HG03280 (cell line): ENCODE measurements at regions not wholly inside any gene's neighbourhood (a gene's known extent, or its start where the extent isn't known, plus 50 kb on each side); places are given as distances from the start of the nearest gene placed in this dataset.
"Not testable (repeated sequence)": the region's sequence is repeated elsewhere in the genome, so short reads cannot be mapped to it uniquely, and the experiment has no call there.

ENCODE experiments used
- ATAC-seq: cut with Tn5 transposase; IDR thresholded peaks from one replicate; pipeline ENCODE4 v1.9.1; 2021; ENCODE audit warnings: mild to moderate bottlenecking, moderate library complexity; ENCODE audit not compliant: unreplicated experiment

- no peak for ATAC-seq
Measured at GRCh38 chr5:21613971-21614488, 1239.1 kb downstream of the CDH12 start.

- ATAC-seq = no peak
Measured at GRCh38 chr5:21603796-21604195, 1249.3 kb downstream of the CDH12 start.

DNA sequence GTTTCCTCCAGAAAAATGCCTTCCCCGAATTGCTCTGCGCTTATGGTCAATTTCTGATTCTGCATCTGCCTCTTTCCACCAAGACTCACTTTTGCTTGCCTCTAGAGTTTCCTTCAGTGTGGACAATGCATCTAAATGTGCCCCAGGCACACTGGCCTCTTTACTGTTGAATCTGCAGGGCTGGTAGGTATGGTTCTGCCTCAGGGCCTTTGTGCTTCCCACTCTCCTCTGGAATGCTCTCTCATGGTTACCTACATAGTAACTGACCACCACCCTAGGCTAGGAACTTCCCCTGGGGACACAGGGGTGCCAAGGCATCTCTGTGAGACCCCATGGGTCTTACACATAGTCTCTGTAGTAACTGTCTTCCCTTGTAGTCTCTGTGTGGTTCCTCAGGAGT lies 1258.6 kb downstream of the CDH12 start:
- ATAC-seq = no peak

- no peak for ATAC-seq
Measured at GRCh38 chr5:21593261-21593660, 1259.9 kb downstream of the CDH12 start.

GRCh38 chr5:21581508-21581907 lies 1271.6 kb downstream of the CDH12 start:
- no peak for ATAC-seq

DNA sequence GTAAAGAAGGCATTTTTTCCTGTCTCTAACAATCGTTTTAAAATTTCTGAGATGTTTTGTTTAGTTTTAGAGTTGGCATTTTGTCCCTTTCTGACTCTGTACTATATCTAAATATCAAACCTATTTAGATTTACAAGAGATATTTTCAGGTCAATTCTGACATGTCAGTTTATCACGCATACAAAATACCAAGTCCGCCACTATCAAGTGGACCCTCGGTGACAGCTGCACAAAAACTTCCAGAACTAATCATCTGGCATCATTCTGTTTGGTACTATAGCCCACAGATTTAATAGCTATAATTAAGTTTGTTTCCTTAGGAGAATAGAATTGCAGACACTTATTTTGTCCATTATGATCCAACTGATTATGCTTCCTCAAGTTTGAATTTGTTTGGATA lies 1278.2 kb downstream of the CDH12 start:
- no peak for ATAC-seq

DNA sequence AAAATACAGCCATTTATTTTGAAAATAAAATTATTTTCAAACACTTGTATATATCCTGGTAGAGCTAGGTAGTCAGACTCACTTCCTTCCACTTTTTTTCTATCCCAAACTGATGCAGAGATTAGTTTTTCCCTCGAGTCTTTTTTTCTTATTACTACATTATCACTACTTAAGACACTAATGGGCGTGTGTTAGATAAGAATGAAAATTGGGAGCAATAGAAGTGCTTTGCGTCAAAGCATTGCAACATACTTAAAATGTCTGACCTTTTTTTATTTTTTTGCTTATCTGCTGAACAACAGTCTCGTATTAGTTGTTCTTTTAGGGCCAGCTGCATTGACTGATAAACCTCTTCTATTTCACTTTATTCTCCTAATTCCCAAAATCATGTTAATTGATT lies 1278.7 kb downstream of the CDH12 start:
- ATAC-seq = no peak

DNA sequence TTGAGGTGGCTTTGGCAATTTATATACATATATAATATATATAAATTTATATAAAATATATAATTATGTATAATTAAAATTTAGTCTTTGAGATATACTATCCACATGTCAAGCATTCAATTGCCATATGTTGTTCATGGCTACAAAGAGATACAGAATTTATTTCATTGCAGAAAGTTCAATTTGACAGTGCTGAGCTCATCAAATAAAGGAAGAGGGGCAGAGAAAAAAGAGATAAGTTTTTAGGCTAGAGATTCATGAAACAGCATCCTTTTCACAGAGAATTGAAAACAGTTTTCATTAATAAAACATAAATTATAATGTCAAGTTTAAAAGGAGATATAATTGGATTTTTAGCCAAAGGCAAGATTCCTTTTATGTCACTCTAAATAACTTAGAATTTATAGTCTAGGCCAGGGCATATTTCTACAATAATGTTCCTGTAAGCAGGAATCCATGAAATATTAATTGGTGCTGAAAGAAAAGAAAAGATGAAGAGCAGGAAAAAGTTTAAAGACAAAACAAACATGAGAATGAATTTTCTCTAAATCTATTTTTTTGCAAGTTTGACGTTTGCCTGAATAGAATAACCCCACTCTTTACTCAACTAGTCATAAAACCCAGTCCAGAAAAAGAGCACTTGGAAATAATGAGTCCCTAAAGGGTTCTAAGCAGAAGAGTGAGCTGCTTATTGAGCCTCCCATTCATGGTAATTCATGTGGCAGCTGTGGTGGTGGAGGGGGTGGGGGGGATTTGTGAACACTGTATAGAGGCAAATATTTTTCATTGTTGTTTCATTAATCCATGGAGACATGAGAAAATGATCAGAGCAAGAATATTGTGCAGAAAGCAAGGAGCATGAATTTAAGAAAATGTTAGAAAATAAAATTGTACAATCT lies 1279.5 kb downstream of the CDH12 start:
- ATAC-seq = no peak

DNA sequence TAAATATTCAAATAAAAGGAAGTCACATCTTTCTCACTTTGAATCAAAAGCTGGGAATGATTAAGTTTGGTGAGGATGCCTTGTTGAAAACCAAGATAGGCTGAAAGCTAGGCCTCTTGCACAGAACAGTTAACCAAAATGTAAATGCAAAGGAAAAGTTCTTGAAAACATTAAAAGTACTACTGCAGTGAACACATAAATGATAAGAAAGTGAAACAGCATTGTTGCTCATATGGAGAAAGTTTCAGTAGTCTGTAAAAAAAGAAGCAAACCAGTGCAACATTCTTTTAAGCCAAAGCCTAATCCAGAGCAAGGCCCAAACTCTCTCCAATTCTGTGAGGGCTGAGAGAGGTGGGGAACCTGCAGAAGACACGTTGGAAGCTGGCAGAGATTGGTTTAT lies 1281.9 kb downstream of the CDH12 start:
- ATAC-seq = not testable (repeated sequence)

GRCh38 chr5:21559109-21559508 lies 1294.0 kb downstream of the CDH12 start:
- ATAC-seq = not testable (repeated sequence)

DNA sequence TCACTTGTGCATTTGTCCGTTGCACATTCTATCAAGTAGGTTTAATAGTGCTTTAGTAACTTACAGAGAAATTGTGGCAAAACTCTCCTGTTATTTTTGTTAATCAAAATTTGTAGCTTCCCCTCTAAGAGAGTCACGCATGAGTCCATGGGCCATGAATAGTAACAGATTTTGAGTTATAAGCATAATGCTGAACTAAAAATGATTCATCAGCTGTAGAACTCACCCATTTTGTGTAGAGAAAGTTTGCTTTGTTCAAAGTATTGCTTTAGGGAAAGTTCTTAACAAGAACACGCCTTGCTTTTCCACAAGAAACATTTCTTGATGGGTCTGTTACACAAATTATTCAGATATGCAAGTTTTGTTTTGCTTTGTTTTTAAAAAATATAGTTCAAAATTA lies 1300.9 kb downstream of the CDH12 start:
- ATAC-seq = not testable (repeated sequence)

GRCh38 chr5:21550916-21551315 lies 1302.2 kb downstream of the CDH12 start:
- ATAC-seq = not testable (repeated sequence)

GRCh38 chr5:21547656-21548055 lies 1305.5 kb downstream of the CDH12 start:
- ATAC-seq = not testable (repeated sequence)

- not testable (repeated sequence) for ATAC-seq
Measured at GRCh38 chr5:21535114-21535513, 1318.0 kb downstream of the CDH12 start.

DNA sequence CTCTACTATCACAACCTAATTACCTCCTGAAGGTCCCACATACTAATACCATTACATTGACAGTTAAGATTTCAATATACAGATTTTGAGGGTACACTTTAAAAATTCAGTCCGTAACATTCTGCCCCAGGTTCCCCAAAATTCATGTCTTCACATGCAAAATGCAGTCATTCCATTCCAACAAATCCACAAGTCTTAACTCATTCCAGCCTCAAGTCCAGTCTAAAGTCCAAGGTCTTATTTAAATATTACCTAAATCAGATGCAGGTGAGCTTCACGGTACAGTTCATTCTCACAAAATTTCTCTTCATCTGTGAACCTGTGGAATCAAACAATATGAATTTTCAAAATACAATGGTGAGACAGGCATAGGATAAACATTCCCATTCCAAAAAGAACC lies 1332.0 kb downstream of the CDH12 start:
- ATAC-seq = not testable (repeated sequence)

- not testable (repeated sequence) for ATAC-seq
Measured at GRCh38 chr5:21496926-21497325, 1356.2 kb downstream of the CDH12 start.

- not testable (repeated sequence) for ATAC-seq
Measured at GRCh38 chr5:21496056-21496455, 1357.1 kb downstream of the CDH12 start.

- not testable (repeated sequence) for ATAC-seq
Measured at GRCh38 chr5:21495235-21495634, 1357.9 kb downstream of the CDH12 start.

- ATAC-seq = not testable (repeated sequence)
Measured at GRCh38 chr5:21494033-21494432, 1359.1 kb downstream of the CDH12 start.

DNA sequence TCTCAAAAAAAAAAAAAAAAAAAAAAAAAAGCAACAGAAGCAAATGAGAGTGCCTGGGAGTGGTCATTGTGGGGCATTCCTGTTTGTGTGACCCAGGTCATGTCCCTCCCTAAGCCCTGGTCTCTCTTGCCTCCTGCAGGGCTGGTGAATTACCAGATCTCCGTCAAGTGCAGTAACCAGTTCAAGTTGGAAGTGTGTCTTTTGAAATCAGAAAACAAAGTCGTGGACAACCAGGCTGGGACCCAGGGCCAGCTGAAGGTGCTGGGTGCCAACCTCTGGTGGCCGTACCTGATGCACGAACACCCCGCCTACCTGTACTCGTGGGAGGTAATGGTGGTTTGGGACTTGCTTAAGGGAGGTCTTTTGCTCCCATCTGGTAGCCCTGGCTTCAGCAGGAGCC lies 1362.0 kb downstream of the CDH12 start:
- not testable (repeated sequence) for ATAC-seq

- not testable (repeated sequence) for ATAC-seq
Measured at GRCh38 chr5:21488828-21489227, 1364.3 kb downstream of the CDH12 start.

DNA sequence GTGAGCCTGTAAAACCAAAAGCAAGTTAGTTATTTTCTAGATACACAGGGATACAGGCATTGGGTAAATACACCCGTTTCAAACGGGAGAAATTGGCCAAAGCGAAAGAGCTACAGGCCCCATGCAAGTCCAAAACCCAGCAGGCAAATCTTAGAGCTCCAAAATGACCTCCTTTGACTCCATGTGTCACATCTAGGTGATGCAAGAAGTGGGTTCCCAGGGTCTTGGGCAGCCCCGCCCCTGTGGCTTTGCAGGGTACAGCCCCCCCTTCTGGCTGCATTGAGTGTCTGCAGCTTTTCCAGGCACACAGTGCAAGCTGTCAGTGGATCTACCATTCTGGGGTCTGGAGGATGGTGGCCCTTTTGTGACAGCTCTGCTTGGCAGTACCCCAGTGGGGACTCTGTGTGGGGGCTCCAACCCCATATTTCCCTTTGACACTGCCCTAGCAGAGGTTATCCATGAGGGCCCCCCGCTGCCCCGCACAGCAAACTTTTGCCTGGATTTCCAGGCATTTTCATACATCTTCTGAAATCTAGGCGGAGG lies 1367.6 kb downstream of the CDH12 start:
- ATAC-seq = not testable (repeated sequence)
